ENCODE measurements at regions not wholly inside any gene's neighbourhood (a gene's known extent, or its start where the extent isn't known, plus 50 kb on each side); places are given as distances from the start of the nearest gene placed in this dataset.

DNA sequence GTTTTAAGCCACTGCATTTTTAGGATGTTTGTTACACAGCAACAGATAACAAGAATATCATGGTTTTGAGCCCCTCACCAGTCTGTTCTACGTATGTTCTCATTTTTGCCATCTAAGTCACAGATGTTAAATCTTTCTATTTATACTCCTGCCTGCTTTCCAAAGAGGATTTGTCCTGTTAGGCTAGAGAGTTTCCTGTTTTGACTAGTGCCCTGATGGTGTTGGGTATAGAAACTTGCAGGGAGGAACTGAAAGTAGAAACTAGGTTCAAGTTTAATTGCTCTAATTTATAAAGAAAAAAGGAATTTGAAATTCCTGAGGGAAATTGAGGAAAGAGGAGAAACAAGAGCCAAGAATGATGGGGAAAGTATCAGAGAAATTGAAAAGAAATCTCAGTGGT lies 74.4 kb upstream of the COCH start:
- no peak overlapping the region for H3K27ac ChIP-seq (ENCODE audit: insufficient read depth, low read length)
- BruUV-seq (replicated peaks), result no TSS peak
- in situ Hi-C loops (cut with MboI; ENCODE audit: low sequenced_read_pairs), result no loop called here

More for the DNA sequence above, 74.4 kb upstream of the COCH start:
- no peak overlapping the region for H3K23ac ChIP-seq (ENCODE audit: low read depth, low read length)
- no peak for ATAC-seq (ENCODE audit: low read depth)
- H2BK20ac ChIP-seq (ENCODE audit: low read depth, low read length), result no peak overlapping the region
- TF ChIP-seq MXI1 (IDR thresholded peaks at IDR 0.05; ENCODE audit: borderline replicate concordance, low read depth, low read length) (no peak), SMC3 (IDR thresholded peaks at IDR 0.05; ENCODE audit: low read depth, low read length) (no peak), MAZ (IDR thresholded peaks at IDR 0.05; ENCODE audit: borderline replicate concordance, low read depth, low read length) (no peak), CHD1 (IDR thresholded peaks at IDR 0.05; ENCODE audit: low read depth, low read length) (no peak)
- H3K56ac ChIP-seq (ENCODE audit: extremely low read depth, insufficient read depth, low read length), result no peak overlapping the region
- no peak overlapping the region for H4K8ac ChIP-seq (ENCODE audit: low read depth in 2 of 2, low read length in 2 of 2)
- H2BK120ac ChIP-seq (ENCODE audit: low read depth, low read length), result no peak overlapping the region
- dilution Hi-C loops (cut with HindIII; ENCODE audit: low sequenced_read_pairs, unreplicated experiment) (no loop called here), intact Hi-C loops (cut with micrococcal nuclease) (loop anchor here (5.0 kb wide), 1 partner anchor 48 kb away; no protein-coding TSS in a partner anchor)
- no peak overlapping the region for H3K4ac ChIP-seq (ENCODE audit: low read depth, low read length)
- no peak overlapping the region for H3K4me3 ChIP-seq (ENCODE audit: insufficient read depth, low read depth, low read length)
- H3K79me1 ChIP-seq (ENCODE audit: low read depth in 1 of 2, low read length in 2 of 2), result no peaks in the 10 kb centered on the region
- DNase-seq, result no peak
- H3K4me2 ChIP-seq (ENCODE audit: low read depth, low read length), result no peak overlapping the region
- H2AK5ac ChIP-seq (ENCODE audit: low read depth, low read length), result no peak overlapping the region
- no peaks in the 10 kb centered on the region for H3K9me3 ChIP-seq (ENCODE audit: control insufficient read depth, insufficient read depth, low read length)
- no peak overlapping the region for H2BK5ac ChIP-seq (ENCODE audit: low read depth, low read length, poor library complexity, severe bottlenecking)
- H2BK15ac ChIP-seq (ENCODE audit: low read depth, low read length), result no peak overlapping the region
- WGBS, 2 experiments (ENCODE audit: extremely low coverage in 2 of 2, insufficient read length in 1 of 2), result no CpG with 5 or more reads among the region's 1 CpG
- H2AFZ ChIP-seq (replicated peaks; ENCODE audit: low read length, poor library complexity), result no peak overlapping the region
- POLR2A ChIA-PET (ENCODE audit: unreplicated experiment), result no interaction called here
- no peak overlapping the region for H2AK9ac ChIP-seq (replicated peaks; ENCODE audit: low read depth, low read length, poor library complexity)
- H4K5ac ChIP-seq (ENCODE audit: low read depth, low read length), result no peak overlapping the region
- no peak overlapping the region for H4K91ac ChIP-seq (ENCODE audit: insufficient read depth, low read depth, low read length)
- H4K20me1 ChIP-seq (ENCODE audit: insufficient read depth, low read length), result no peaks in the 10 kb centered on the region
- H3K14ac ChIP-seq (replicated peaks; ENCODE audit: low read depth, low read length), result no peak overlapping the region
- peaks cover 5% of the 10 kb centered on the region; the same call in 1 of the 2 replicates for H3K27me3 ChIP-seq (ENCODE audit: control insufficient read depth, insufficient read depth, low read length)
- no peak overlapping the region for H3K9ac ChIP-seq (ENCODE audit: low read depth, low read length)
- CTCF ChIA-PET, result no interaction called here
- no peaks in the 10 kb centered on the region for H3K4me1 ChIP-seq (ENCODE audit: control insufficient read depth, insufficient read depth, low read length)
- H3K9me1 ChIP-seq (ENCODE audit: insufficient read depth, low read length), result no peaks in the 10 kb centered on the region
- no peak overlapping the region for H3K18ac ChIP-seq (ENCODE audit: low read depth, low read length)
- H3K36me3 ChIP-seq (ENCODE audit: control insufficient read depth, insufficient read depth, low read length), result no peaks in the 10 kb centered on the region

Data from IMR-90 (cell line).